H1 (cell line): ENCODE measurements at regions not wholly inside any gene's neighbourhood (a gene's known extent, or its start where the extent isn't known, plus 50 kb on each side); places are given as distances from the start of the nearest gene placed in this dataset.

Source experiments
- ATF3 ChIP-seq: IDR thresholded peaks from 2 replicates; pipeline ENCODE4 v1.6.1; 2011; ENCODE audit warnings: low read depth, mild to moderate bottlenecking, low read length; ENCODE audit not compliant: insufficient read depth
- BCL11A ChIP-seq, 2 experiments: IDR thresholded peaks; one replicate each; pipeline ENCODE4 v1.6.1; 2011; ENCODE audit warnings: low read depth in 2 of 2, low read length in 2 of 2, mild to moderate bottlenecking in 2 of 2
- CHD7 ChIP-seq: fragments of 300-600 bp; sonication (generic); IDR thresholded peaks from 2 replicates; pipeline ENCODE4 v1.7.1; 2012; ENCODE audit warnings: low read length, moderate library complexity, mild to moderate bottlenecking, inconsistent platforms; ENCODE audit not compliant: insufficient replicate concordance
- CREB1 ChIP-seq: IDR thresholded peaks from 2 replicates; pipeline ENCODE4 v1.6.1; 2012; ENCODE audit warnings: inconsistent platforms
- KDM5A ChIP-seq: fragments of 200-600 bp; IDR thresholded peaks from 2 replicates; pipeline ENCODE4 v1.7.1; 2012; ENCODE audit warnings: mild to moderate bottlenecking, low read length, inconsistent platforms, mixed read lengths
- RAD21 ChIP-seq, 2 experiments: IDR thresholded peaks in 1 of 2; conservative IDR thresholded peaks in 1 of 2; 2 replicates each; pipeline ENCODE4 v1.6.1; 2011; ENCODE audit warnings: low read depth in 2 of 2, low read length in 2 of 2, improper control_type of control experiment in 1 of 2, inconsistent platforms in 1 of 2, mild to moderate bottlenecking in 1 of 2, moderate library complexity in 1 of 2
- RXRA ChIP-seq: IDR thresholded peaks from 2 replicates; pipeline ENCODE4 v1.6.1; 2011; ENCODE audit warnings: low read depth, mild to moderate bottlenecking, low read length, moderate library complexity; ENCODE audit not compliant: insufficient read depth
- SAP30 ChIP-seq: fragments of 300-600 bp; sonication (generic); IDR thresholded peaks from 2 replicates; pipeline ENCODE4 v1.7.1; 2012; ENCODE audit warnings: low read length, moderate library complexity, mild to moderate bottlenecking, inconsistent platforms; ENCODE audit not compliant: insufficient read depth, insufficient replicate concordance
- TEAD4 ChIP-seq: IDR thresholded peaks from 2 replicates; pipeline ENCODE4 v1.6.1; 2012; ENCODE audit warnings: low read depth, low read length, inconsistent platforms, mixed read lengths
- YY1 ChIP-seq: IDR thresholded peaks from 2 replicates; pipeline ENCODE4 v1.6.1; 2011; ENCODE audit warnings: low read depth, mild to moderate bottlenecking, low read length
- ZNF274 ChIP-seq: IDR thresholded peaks from 2 replicates; pipeline ENCODE4 v1.7.0; 2012; ENCODE audit warnings: low read length, borderline replicate concordance; ENCODE audit errors: extremely low read depth

- TF ChIP-seq CHD7 (no peak), TEAD4 (no peak), ZNF274 (no peak), RAD21 (IDR thresholded peaks at IDR 0.05 in 1 of 2, conservative IDR thresholded peaks at IDR 0.05 in 1 of 2; ENCODE audit: low read depth in 2 of 2, low read length in 2 of 2) (no peak), YY1 (no peak), RXRA (no peak), ATF3 (no peak), SAP30 (no peak), CREB1 (no peak), KDM5A (no peak), BCL11A (IDR thresholded peaks at IDR 0.05; ENCODE audit: low read depth in 2 of 2, low read length in 2 of 2) (no peak)
These were observed 146.0 kb downstream of the UBE2E3 start (continued) for GRCh38 chr2:181126311-181126868.
